Hepatocyte (in vitro differentiated cells): ENCODE measurements at regions not wholly inside any gene's neighbourhood (a gene's known extent, or its start where the extent isn't known, plus 50 kb on each side); places are given as distances from the start of the nearest gene placed in this dataset.

ENCODE experiments used
- CTCF ChIP-seq: fragments of 200-600 bp; sonication (generic); IDR thresholded peaks from 2 replicates; pipeline ENCODE4 v1.5.1; 2016; ENCODE audit warnings: antibody characterized with exemption, mild to moderate bottlenecking; ENCODE audit not compliant: poor library complexity
- EZH2 ChIP-seq: fragments of 200-600 bp; sonication (generic); IDR thresholded peaks from 2 replicates; pipeline ENCODE4 v1.6.1; 2016; ENCODE audit warnings: antibody characterized with exemption, mild to moderate bottlenecking, borderline replicate concordance

- TF ChIP-seq EZH2: no peak
- TF ChIP-seq CTCF: no peak
Observed at GRCh38 chr10:33016988-33017387, 59.0 kb upstream of the ITGB1 start.
